ENCODE measurements at regions not wholly inside any gene's neighbourhood (a gene's known extent, or its start where the extent isn't known, plus 50 kb on each side); places are given as distances from the start of the nearest gene placed in this dataset.

DNA sequence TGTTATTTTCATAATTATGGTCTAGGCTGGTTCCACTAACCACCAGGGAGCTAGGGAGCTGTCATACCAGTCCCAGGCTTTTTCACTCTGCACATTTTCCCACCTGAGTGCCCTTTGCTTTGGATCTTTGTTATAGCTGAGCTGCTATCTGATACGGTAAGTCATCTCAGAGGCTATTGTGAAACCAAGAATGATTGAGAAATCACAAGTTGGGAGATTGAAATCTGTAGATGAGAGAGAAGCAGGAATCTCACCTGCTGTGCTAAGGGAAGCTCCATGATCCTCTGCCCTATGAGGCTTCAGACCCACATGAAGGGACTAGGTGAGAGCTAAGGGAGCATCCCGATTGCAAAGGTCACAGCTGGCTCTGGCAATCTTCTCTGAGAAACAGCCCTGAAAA lies 307.8 kb downstream of the REEP3 start:
- TF ChIP-seq, protein P1, sequence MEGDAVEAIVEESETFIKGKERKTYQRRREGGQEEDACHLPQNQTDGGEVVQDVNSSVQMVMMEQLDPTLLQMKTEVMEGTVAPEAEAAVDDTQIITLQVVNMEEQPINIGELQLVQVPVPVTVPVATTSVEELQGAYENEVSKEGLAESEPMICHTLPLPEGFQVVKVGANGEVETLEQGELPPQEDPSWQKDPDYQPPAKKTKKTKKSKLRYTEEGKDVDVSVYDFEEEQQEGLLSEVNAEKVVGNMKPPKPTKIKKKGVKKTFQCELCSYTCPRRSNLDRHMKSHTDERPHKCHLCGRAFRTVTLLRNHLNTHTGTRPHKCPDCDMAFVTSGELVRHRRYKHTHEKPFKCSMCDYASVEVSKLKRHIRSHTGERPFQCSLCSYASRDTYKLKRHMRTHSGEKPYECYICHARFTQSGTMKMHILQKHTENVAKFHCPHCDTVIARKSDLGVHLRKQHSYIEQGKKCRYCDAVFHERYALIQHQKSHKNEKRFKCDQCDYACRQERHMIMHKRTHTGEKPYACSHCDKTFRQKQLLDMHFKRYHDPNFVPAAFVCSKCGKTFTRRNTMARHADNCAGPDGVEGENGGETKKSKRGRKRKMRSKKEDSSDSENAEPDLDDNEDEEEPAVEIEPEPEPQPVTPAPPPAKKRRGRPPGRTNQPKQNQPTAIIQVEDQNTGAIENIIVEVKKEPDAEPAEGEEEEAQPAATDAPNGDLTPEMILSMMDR (IDR thresholded peaks at IDR 0.05): no peak
- no peak for TF ChIP-seq POLR2A (IDR thresholded peaks at IDR 0.05)

Data from Peyer's patch (tissue), 4 donors.